HG03280 (cell line): ENCODE measurements at regions not wholly inside any gene's neighbourhood (a gene's known extent, or its start where the extent isn't known, plus 50 kb on each side); places are given as distances from the start of the nearest gene placed in this dataset.
"Not testable (repeated sequence)": the region's sequence is repeated elsewhere in the genome, so short reads cannot be mapped to it uniquely, and the experiment has no call there.

Source experiments
- ATAC-seq: cut with Tn5 transposase; IDR thresholded peaks from one replicate; pipeline ENCODE4 v1.9.1; 2021; ENCODE audit warnings: mild to moderate bottlenecking, moderate library complexity; ENCODE audit not compliant: unreplicated experiment

DNA sequence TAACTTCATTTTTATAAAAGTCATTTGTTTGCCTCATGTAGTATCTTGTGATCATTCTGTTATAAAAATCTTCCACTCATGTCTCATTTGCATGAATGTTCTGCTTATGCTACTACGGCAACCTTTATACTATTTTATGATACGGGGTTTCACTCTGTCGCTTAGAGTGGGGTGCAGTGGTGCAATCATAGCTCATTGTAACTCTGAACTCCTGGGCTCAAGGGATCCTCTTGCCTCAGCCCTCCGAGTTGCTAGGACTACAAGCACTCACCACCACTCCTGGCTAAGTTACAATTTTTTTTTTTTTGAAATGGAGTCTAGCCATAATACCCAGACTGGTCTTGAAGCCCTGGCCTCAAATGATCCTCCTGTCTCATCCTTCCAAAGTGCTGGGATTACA, 154.4 kb upstream of the PREP start:
- ATAC-seq: no peak

GRCh38 chr6:105553171-105553570, 150.3 kb upstream of the PREP start:
- ATAC-seq: no peak

- ATAC-seq: no peak
These were observed 148.2 kb upstream of the PREP start for GRCh38 chr6:105550955-105551620.

GRCh38 chr6:105546754-105547153, 143.9 kb upstream of the PREP start:
- no peak for ATAC-seq

DNA sequence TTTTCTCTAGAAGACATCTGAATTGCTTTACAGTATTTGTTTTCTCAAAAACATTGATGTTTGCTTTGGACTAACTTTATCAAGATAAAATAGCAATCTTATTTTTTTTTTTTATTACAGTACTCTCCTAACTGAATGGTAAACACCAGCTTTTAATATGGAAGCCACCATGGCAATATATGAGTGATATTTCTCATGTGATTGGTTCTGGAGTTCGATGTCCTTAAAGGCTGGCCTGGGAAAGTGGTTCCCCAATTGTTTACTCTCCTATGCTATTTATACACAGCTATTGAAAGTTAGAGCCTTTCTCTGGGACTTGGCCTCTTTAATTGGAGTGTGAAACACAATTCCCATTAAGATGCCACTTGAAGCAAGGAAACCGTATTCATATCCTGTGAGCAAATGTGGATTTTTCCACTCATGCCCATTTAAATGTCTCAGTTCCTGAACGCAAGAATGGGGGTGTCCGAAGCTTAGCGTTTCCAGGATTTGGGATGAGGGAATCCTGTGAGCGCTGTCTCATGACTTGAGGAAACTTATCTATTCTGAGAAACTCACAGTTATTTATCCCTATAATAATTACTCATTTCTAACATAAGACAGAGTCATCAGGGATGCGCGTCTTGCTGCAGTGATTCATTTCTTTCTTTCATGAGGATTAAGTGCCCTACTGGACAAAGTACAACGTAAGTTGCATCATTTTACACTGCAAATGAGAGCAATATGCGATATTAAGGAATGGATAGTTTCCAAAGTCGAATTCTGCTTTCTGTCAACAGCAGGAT, 143.3 kb upstream of the PREP start:
- ATAC-seq: no peak

GRCh38 chr6:105545228-105545920, 142.5 kb upstream of the PREP start:
- ATAC-seq: no peak

GRCh38 chr6:105539911-105540310, 137.0 kb upstream of the PREP start:
- ATAC-seq: no peak

DNA sequence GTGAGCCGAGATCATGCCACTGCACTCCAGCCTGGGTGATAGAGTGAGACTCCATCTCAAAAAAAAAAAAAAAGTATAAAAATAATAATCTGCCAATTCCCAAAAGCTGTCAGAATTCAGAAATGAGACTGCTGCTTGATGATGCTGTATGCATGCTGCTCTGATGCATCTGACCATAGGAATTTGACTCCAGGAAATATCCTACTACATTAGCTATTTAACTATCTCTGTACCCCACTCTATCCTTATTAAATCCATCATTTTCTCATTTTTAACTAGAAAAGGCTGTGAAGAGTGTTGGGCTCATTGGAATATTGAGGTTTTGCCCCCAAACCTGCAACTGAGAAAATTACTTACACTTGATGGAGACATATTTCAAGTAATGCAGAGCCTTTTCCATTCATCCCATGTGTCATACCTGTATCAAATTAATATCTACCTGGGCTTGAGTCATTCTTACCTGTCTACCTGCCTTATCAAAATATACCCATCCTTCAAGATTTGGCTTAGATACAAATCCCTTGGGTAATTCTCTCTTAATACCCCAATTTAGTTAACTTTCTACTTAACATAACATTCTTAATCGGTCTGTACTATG, 135.2 kb upstream of the PREP start:
- ATAC-seq: no peak

DNA sequence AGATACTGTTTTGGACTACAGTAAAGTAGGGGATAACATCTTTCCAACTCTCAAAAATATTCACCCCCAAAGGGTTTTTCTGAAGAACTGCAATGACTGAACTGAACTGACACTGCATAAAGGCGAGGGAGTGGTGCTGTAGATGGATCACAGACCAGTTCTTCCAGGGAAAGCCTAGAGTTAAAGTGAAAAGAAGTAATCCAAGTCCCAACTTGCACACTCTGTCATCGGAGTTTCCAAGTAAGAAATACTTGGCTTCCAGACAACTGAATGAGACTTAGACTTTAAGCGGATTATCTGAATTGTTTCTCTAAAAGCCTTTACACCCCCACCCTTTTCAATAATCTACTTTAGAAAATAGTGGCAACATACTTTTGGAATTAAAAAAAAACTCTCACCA, 134.1 kb upstream of the PREP start:
- ATAC-seq: no peak

DNA sequence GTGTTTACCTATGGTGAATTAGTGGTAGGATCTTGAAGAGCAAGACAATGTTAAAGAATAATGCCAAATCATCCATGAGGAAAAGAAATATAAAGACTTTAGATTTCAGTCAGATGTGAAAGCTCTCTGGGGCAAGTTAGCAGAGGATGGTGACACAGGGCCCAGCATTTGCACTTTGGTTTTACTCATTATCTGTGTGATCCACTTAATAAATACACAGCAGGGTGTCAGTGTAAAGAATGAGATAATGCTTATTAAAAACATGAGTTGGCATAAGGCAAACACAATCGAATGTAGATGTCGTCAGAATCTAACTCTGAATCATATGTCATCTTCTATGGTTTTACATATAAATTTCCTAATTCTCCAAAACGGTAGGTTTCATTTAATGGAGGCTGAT, 130.4 kb upstream of the PREP start:
- ATAC-seq: no peak

- no peak for ATAC-seq
These were observed 123.5 kb upstream of the PREP start for GRCh38 chr6:105526225-105526872.

DNA sequence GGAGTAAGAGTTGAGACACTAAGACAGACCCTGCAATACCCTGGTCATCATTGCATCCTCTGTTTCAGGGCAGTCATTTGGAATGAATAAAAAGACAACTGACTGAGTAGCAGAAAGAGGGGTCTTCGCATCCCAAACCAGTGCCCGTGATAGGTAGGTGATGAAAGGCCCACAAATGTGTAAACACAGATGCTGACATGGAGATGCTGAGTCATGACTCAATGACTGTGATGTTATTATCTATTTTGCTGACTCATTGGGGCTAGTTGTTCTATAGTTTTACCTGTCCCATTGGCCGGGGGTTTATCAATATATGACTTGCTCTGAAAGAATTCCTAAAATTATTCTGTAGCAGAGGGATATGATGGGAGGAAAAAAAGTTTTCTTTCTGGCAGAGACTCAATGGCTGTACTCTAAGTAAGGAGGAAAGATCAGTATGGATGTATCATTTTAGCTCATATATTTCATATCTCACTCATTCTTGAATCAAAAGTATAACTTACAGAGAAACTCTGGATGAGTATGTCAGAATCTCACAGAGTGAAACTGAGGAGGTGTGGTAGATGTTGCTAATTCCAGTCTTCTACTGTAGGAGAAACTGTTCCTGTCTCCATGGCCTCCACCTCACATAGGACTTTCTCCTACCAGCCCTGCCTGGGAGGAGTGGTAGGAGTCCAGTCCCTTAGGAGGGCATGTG, 119.9 kb upstream of the PREP start:
- no peak for ATAC-seq

- no peak for ATAC-seq
These were observed 117.1 kb upstream of the PREP start for GRCh38 chr6:105519954-105520353.

GRCh38 chr6:105518993-105519392, 116.1 kb upstream of the PREP start:
- ATAC-seq: not testable (repeated sequence)

DNA sequence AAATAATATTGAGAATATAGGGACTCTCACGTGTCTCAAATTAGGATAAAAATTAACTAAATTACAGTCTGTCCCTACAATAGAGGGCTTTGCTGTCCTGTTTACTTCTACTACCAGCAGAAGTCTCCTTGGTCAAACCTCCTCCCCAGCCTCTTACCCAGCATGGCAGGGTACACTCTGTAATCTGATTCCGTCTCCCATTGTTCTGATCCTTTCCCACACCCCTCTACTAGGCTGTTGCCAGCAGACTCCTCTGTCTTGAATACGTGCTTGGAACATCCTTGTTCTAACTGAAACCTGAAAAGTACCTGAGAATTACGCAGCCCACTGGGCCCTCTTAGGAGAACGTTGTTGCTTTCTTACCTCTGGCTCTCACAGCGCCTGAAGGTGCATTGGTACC, 112.2 kb upstream of the PREP start:
- no peak for ATAC-seq

DNA sequence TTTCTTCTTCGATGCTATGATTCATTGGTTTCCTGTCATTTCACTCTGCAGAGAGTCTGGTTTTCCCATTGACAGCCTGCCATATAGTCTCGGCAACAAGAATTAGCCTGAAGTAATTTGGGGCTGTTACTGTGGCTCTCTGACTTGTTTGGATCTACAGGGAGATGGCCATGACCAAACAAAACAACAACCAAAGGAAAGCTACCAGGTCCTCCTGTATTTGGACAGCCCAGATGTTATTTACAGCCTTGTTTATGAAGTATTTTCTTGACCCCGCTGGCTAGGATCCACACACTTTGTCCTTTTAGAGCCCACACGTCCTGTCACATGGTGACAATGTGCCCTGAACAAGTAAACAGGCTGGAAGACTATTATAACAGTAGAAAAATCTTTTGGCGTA, 111.4 kb upstream of the PREP start:
- no peak for ATAC-seq

- ATAC-seq: no peak
These were observed 108.8 kb upstream of the PREP start for GRCh38 chr6:105511639-105512038.

DNA sequence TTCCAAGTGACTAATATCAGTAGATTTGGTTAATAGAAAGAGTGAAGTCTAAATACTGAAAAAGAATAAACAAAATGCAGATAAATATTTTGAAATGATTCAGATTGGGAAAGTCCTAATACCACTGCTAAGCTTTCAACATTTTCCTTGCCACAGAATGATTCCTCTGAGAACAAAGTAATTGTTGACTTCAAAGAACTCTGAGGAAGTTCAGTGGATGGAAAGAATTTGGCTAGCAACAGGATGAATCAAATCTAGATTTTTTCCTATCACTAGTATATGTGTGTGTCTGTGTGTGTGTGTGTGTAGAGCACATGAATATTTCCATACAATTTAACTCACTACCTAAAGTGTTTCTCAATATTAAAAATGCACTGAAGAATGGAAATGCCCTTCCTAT, 107.9 kb upstream of the PREP start:
- ATAC-seq: no peak

DNA sequence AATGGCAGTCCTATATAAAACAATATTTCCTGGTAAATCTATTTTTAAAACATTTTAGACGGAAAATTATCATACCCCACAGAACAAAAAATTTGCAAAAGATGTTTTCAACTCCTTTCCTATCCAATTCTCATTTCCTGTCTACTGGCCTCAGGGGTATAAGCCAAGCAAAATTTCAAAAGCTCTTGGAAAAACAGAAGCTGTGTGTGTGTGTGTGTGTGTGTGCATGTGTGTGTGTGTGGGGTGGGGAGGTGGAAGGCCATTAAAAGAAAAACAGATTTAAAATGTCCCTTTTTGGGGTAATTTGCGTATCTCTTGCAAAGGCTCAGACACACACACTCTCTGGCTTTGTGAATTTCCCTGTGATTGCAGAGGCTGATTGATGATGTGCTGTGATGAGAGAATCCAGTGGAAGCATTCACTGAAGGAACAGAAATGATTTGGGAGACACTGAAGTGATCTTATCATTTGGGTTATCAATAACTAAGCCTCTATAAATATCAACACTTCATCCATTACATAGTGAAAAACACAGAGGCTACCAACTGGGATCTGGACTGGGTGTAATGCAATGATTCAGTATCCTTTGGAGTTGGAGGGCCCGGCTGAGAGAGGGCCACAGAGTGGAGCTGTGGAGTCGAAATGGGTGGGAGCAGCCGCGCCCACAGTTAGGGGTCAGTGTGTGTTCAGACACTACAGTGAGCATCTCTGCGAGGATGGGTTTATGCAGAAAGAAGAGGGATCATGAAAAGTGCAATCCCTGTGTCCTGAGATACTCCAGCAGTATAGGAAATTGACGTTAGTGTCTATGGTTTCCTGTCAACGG, 106.8 kb upstream of the PREP start:
- no peak for ATAC-seq

DNA sequence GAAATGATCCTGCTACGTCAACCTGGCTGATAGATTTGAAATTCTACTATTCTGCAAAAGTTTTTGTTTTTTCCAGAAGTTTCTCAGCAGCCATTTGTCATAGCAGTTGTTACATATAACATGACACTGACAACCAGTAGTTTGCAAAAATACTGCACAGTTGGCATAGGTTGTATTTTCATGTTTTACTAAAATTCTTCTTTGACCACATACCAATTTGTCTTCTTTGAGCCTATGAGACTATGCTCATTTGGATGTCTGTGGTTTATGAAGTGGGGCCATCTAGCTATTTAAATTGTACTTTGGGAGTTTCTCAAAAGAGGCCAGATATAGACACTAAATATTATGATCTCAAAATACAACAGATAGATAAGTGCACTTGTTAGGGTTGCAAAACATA, 104.9 kb upstream of the PREP start:
- no peak for ATAC-seq
